H1 (cell line): ENCODE measurements at regions not wholly inside any gene's neighbourhood (a gene's known extent, or its start where the extent isn't known, plus 50 kb on each side); places are given as distances from the start of the nearest gene placed in this dataset.

ENCODE experiments used
- CTCF ChIA-PET: fragments of 300-600 bp; sonication (Branson Sonifier 250); formaldehyde crosslinking; loops from one replicate; lab custom pipeline; 2021; ENCODE audit not compliant: partially characterized antibody; lab: Charles Lee
- POLR2A ChIA-PET: fragments of 300-600 bp; sonication (Branson Sonifier 250); formaldehyde crosslinking; loops from one replicate; lab custom pipeline; 2021; ENCODE audit warnings: inconsistent platforms; ENCODE audit not compliant: partially characterized antibody; lab: Charles Lee
- DNase-seq, 2 experiments: peaks; one replicate each; pipeline versions ENCODE4 v3.0.0 to v3.0.0-alpha.2; 2010 to 2022; ENCODE audit warnings: low spot score in 2 of 2, low read depth in 1 of 2, mixed read lengths in 1 of 2
- FAIRE-seq: peaks from 2 replicates; lab custom pipeline; 2011; peaks lifted over from hg19 to GRCh38; lab: Jason Lieb, UNC
- H2AFZ ChIP-seq: 2 replicates; pipeline ENCODE4 v1.8.1; 2012; ENCODE audit warnings: low read length, inconsistent platforms
- H2AK5ac ChIP-seq: 2 replicates; pipeline ENCODE4 v1.6.1; 2013; ENCODE audit warnings: low read depth, low read length
- H2BK120ac ChIP-seq: replicated peaks from 2 replicates; pipeline ENCODE3; 2013; ENCODE audit warnings: low read depth, low read length, inconsistent platforms
- H2BK12ac ChIP-seq: 2 replicates; pipeline ENCODE4 v1.6.1; 2013; ENCODE audit warnings: low read depth, low read length
- H2BK15ac ChIP-seq: 2 replicates; pipeline ENCODE4 v1.6.1; 2013; ENCODE audit warnings: low read length
- H2BK20ac ChIP-seq: 2 replicates; pipeline ENCODE4 v1.6.1; 2013; ENCODE audit warnings: low read length
- H2BK5ac ChIP-seq: 2 replicates; pipeline ENCODE4 v1.6.1; 2013; ENCODE audit warnings: low read depth, low read length
- H3K14ac ChIP-seq: 2 replicates; pipeline ENCODE4 v1.6.1; 2013; ENCODE audit warnings: inconsistent platforms; ENCODE audit not compliant: insufficient read length
- H3K18ac ChIP-seq: 2 replicates; pipeline ENCODE4 v1.6.1; 2013; ENCODE audit warnings: low read length; ENCODE audit errors: extremely low read depth
- H3K23ac ChIP-seq: 2 replicates; pipeline ENCODE4 v1.6.1; 2013; ENCODE audit warnings: inconsistent platforms; ENCODE audit not compliant: insufficient read length
- H3K23me2 ChIP-seq: 2 replicates; pipeline ENCODE4 v1.6.1; 2013; ENCODE audit warnings: low read depth, low read length
- H3K27ac ChIP-seq: 2 replicates; pipeline ENCODE4 v1.6.1; 2011; ENCODE audit warnings: low read depth, low read length, inconsistent platforms
- H3K27me3 ChIP-seq, 4 experiments: replicated peaks in 1 of 4; 1 replicate in 1 of 4; 2 replicates in 3 of 4; pipeline versions ENCODE4 v1.6.1 to v1.8.1; 2011 to 2013; ENCODE audit warnings: low read length in 3 of 4, mild to moderate bottlenecking in 3 of 4, inconsistent platforms in 2 of 4, mixed read lengths in 2 of 4, moderate library complexity in 1 of 4; ENCODE audit not compliant: control insufficient read depth in 3 of 4, insufficient read depth in 3 of 4; ENCODE audit errors: extremely low read depth in 1 of 4
- H3K36me3 ChIP-seq, 4 experiments: 2 replicates each; pipeline versions ENCODE4 v1.6.1 to v1.8.1; 2011 to 2013; ENCODE audit warnings: mild to moderate bottlenecking in 4 of 4, low read length in 3 of 4, moderate library complexity in 2 of 4, control low read depth in 1 of 4, inconsistent platforms in 1 of 4; ENCODE audit not compliant: insufficient read depth in 4 of 4, control insufficient read depth in 2 of 4
- H3K4ac ChIP-seq: replicated peaks from 2 replicates; pipeline ENCODE3; 2013; ENCODE audit warnings: low read length, low read depth, mixed read lengths, inconsistent platforms; ENCODE audit not compliant: insufficient read length
- H3K4me1 ChIP-seq, 4 experiments: replicated peaks in 1 of 4; 1 replicate in 1 of 4; 2 replicates in 3 of 4; pipeline versions ENCODE4 v1.6.1 to v1.8.1; 2011 to 2013; ENCODE audit warnings: low read length in 3 of 4, inconsistent platforms in 2 of 4, mixed read lengths in 1 of 4; ENCODE audit not compliant: insufficient read depth in 4 of 4, control insufficient read depth in 3 of 4
- H3K4me2 ChIP-seq, 2 experiments: 2 replicates each; pipeline versions ENCODE4 v1.6.1 to v1.8.1; 2011 to 2013; ENCODE audit warnings: low read depth in 2 of 2, low read length in 2 of 2, control low read depth in 1 of 2, inconsistent platforms in 1 of 2, mild to moderate bottlenecking in 1 of 2; ENCODE audit not compliant: insufficient read depth in 1 of 2
- H3K4me3 ChIP-seq, 4 experiments: fragments of 200-600, 300-600 bp in 1 of 4; sonication (generic), shearing (Covaris generic), sonication (Bioruptor Twin) in 1 of 4; 2 replicates each; pipeline versions ENCODE4 v1.5.1 to v1.8.1; 2011 to 2016; ENCODE audit warnings: low read length in 4 of 4, low read depth in 3 of 4, control low read depth in 2 of 4, inconsistent platforms in 2 of 4, mild to moderate bottlenecking in 2 of 4, mixed read lengths in 1 of 4, moderate library complexity in 1 of 4; ENCODE audit not compliant: insufficient read depth in 2 of 4; ENCODE audit errors: extremely low read depth in 1 of 4
- H3K56ac ChIP-seq: replicated peaks from 2 replicates; pipeline ENCODE3; 2013; ENCODE audit warnings: low read depth, mild to moderate bottlenecking, mixed read lengths, low read length, inconsistent platforms; ENCODE audit not compliant: insufficient read length
- H3K79me1 ChIP-seq: 2 replicates; pipeline ENCODE4 v1.6.1; 2013; ENCODE audit warnings: low read depth, low read length, control low read depth
- H3K79me2 ChIP-seq, 2 experiments: 2 replicates each; pipeline versions ENCODE4 v1.6.1 to v1.8.1; 2012 to 2013; ENCODE audit warnings: low read length in 2 of 2, mild to moderate bottlenecking in 2 of 2, inconsistent platforms in 1 of 2; ENCODE audit not compliant: insufficient read depth in 2 of 2, control insufficient read depth in 1 of 2
- H3K9ac ChIP-seq, 4 experiments: replicated peaks in 1 of 4; 1 replicate in 1 of 4; 2 replicates in 3 of 4; pipeline versions ENCODE4 v1.6.1 to v1.8.1; 2011 to 2013; ENCODE audit warnings: low read depth in 3 of 4, low read length in 3 of 4, control low read depth in 2 of 4, mild to moderate bottlenecking in 2 of 4, moderate library complexity in 2 of 4, inconsistent platforms in 1 of 4; ENCODE audit errors: extremely low read depth in 1 of 4
- H3K9me3 ChIP-seq, 2 experiments: 2 replicates each; pipeline versions ENCODE4 v1.6.1 to v1.8.1; 2012 to 2013; ENCODE audit warnings: mild to moderate bottlenecking in 2 of 2, moderate library complexity in 2 of 2, control low read depth in 1 of 2, inconsistent platforms in 1 of 2, low read depth in 1 of 2, low read length in 1 of 2, mixed read lengths in 1 of 2; ENCODE audit not compliant: insufficient read depth in 2 of 2
- H4K20me1 ChIP-seq, 2 experiments: replicated peaks in 1 of 2; 2 replicates each; pipeline versions ENCODE3 to v1.8.1; 2011 to 2013; ENCODE audit warnings: inconsistent platforms in 2 of 2, low read length in 2 of 2, mild to moderate bottlenecking in 1 of 2; ENCODE audit not compliant: insufficient read depth in 2 of 2, control insufficient read depth in 1 of 2
- H4K5ac ChIP-seq: 2 replicates; pipeline ENCODE4 v1.6.1; 2013; ENCODE audit warnings: low read length, low read depth, mixed read lengths, inconsistent platforms; ENCODE audit not compliant: insufficient read length
- H4K8ac ChIP-seq: 2 replicates; pipeline ENCODE4 v1.8.0; 2013; ENCODE audit warnings: mild to moderate bottlenecking, moderate library complexity, low read length, inconsistent platforms; ENCODE audit not compliant: insufficient read depth; ENCODE audit errors: extremely low read depth
- H4K91ac ChIP-seq: replicated peaks from 2 replicates; pipeline ENCODE3; 2013; ENCODE audit warnings: low read length, mixed read lengths, inconsistent platforms; ENCODE audit not compliant: insufficient read length
- SIX5 ChIP-seq: IDR thresholded peaks from 2 replicates; pipeline ENCODE4 v1.6.1; 2011; ENCODE audit warnings: mild to moderate bottlenecking, low read depth, low read length
- whole genome bisulfite sequencing, 2 experiments: shearing (Covaris generic) in 1 of 2; methylation state at CpG; one replicate each; pipeline versions ENCODE4 v1.1.6 to v1.1.7; 2013 to 2015; ENCODE audit warnings: low lambda C conversion rate in 2 of 2, mixed read lengths in 2 of 2, inconsistent platforms in 1 of 2, low coverage in 1 of 2, missing lambda C conversion rate in 1 of 2; ENCODE audit not compliant: insufficient replicate concordance in 2 of 2, insufficient coverage in 1 of 2, insufficient read length in 1 of 2; ENCODE audit errors: extremely low coverage in 1 of 2, missing lambda C conversion rate in 1 of 2; 5-methylcytosine and 5-hydroxymethylcytosine counted together
- TF ChIP-seq, protein P1 (sequence below): IDR thresholded peaks from 2 replicates; pipeline ENCODE4 v1.6.1; 2012; ENCODE audit warnings: inconsistent platforms

DNA sequence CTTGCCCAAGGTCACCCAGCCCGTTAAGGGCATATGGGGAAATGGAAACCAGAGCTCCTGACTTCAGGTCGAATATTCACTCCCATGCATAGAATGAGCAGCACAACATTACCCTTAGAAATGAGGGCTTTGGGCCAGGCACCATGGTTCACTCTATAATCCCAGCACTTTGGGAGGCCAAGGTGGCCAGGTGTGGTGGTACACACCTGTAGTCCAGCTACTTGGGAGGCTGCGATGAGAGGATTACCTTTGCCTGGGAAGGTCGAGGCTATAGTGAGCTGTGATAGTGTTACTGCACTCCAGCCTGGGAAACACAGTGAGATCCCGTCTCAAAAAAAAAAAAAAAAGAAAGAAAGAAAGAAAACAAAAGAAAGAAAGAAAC, 341.0 kb upstream of the TMPO start:
- H3K23ac ChIP-seq = no peak overlapping the region
- no peak overlapping the region for H3K14ac ChIP-seq
- H3K56ac ChIP-seq = no peak overlapping the region
- ChIA-PET POLR2A (no interaction called here), CTCF (interaction anchor here (1.0 kb wide), 1 partner anchor 52 kb away, joined by 4 read pairs; no protein-coding TSS in a partner anchor)
- H3K23me2 ChIP-seq = no peaks in the 10 kb centered on the region
- H4K8ac ChIP-seq = no peak overlapping the region
- no peaks in the 10 kb centered on the region for H3K79me1 ChIP-seq
- no peak overlapping the region for H3K4ac ChIP-seq
- no peak overlapping the region for H2BK20ac ChIP-seq
- WGBS, 2 experiments = 95% methylated on average over 2 of the region's 5 CpGs; no CpG with 5 or more reads in 1 of the 2 experiments
- no peak overlapping the region for H4K91ac ChIP-seq
- H3K36me3 ChIP-seq = no peaks in the 10 kb centered on the region
- H2AFZ ChIP-seq = no peak overlapping the region
- no peaks in the 10 kb centered on the region for H3K27me3 ChIP-seq
- H4K20me1 ChIP-seq = no peaks in the 10 kb centered on the region
- H3K9ac ChIP-seq = no peak overlapping the region
- H3K79me2 ChIP-seq = no peaks in the 10 kb centered on the region
- DNase-seq = no peak
- H3K9me3 ChIP-seq = no peaks in the 10 kb centered on the region
- no peak overlapping the region for H2BK12ac ChIP-seq
- H2AK5ac ChIP-seq = no peak overlapping the region
- no peak overlapping the region for H3K18ac ChIP-seq
- H2BK15ac ChIP-seq = no peak overlapping the region
- no peak overlapping the region for H3K4me2 ChIP-seq
- TF ChIP-seq SIX5 = no peak
- TF ChIP-seq, protein P1, sequence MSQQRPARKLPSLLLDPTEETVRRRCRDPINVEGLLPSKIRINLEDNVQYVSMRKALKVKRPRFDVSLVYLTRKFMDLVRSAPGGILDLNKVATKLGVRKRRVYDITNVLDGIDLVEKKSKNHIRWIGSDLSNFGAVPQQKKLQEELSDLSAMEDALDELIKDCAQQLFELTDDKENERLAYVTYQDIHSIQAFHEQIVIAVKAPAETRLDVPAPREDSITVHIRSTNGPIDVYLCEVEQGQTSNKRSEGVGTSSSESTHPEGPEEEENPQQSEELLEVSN = no peak
- H3K4me3 ChIP-seq = no peak overlapping the region
- no peak overlapping the region for H3K27ac ChIP-seq
- H2BK120ac ChIP-seq = no peak overlapping the region
- FAIRE-seq = no peak
- no peaks in the 10 kb centered on the region for H3K4me1 ChIP-seq
- H2BK5ac ChIP-seq = no peak overlapping the region
- no peak overlapping the region for H4K5ac ChIP-seq
